Heart right ventricle (tissue), 16 donors: ENCODE measurements at regions not wholly inside any gene's neighbourhood (a gene's known extent, or its start where the extent isn't known, plus 50 kb on each side); places are given as distances from the start of the nearest gene placed in this dataset.

ENCODE experiments used
- ATAC-seq, 8 donors: fragments of 200-7000 bp; cut with Tn5 transposase; one replicate each; pipeline ENCODE4 v1.9.1; 2020; ENCODE audit warnings: mild to moderate bottlenecking in 8 of 8, moderate library complexity in 8 of 8, moderate number of reproducible peaks in 1 of 8
- DNase-seq, 2 donors: peaks; one replicate each; pipeline ENCODE4 v3.0.0-alpha.2; 2020
- H3K27ac ChIP-seq, 10 donors: fragments of 200-600 bp; sonication (generic) in 2 of 10; one replicate each; pipeline versions ENCODE4 v1.5.0 to v1.8.0; 2020 to 2022; ENCODE audit warnings: mild to moderate bottlenecking in 3 of 10
- H3K27me3 ChIP-seq, 7 donors: fragments of 200-600 bp; one replicate each; pipeline ENCODE4 v1.8.0; 2021 to 2022; ENCODE audit warnings: mild to moderate bottlenecking in 2 of 7
- H3K36me3 ChIP-seq, 9 donors: fragments of 200-600 bp; sonication (generic) in 1 of 9; one replicate each; pipeline versions ENCODE4 v1.5.0 to v1.8.0; 2020 to 2022; ENCODE audit warnings: mild to moderate bottlenecking in 2 of 9
- H3K4me1 ChIP-seq, 9 donors: fragments of 200-600 bp; sonication (generic) in 1 of 9; one replicate each; pipeline versions ENCODE4 v1.5.0 to v1.8.0; 2020 to 2022; ENCODE audit warnings: mild to moderate bottlenecking in 4 of 9
- H3K4me3 ChIP-seq, 10 donors: fragments of 200-600 bp; sonication (generic) in 2 of 10; one replicate each; pipeline versions ENCODE4 v1.5.0 to v1.8.0; 2020 to 2022; ENCODE audit warnings: mild to moderate bottlenecking in 7 of 10, moderate library complexity in 2 of 10
- H3K9me3 ChIP-seq, 11 donors: fragments of 200-600 bp in 10 of 11; sonication (generic) in 2 of 11; one replicate each; pipeline versions ENCODE4 v1.5.0 to v1.8.0; 2013 to 2022; ENCODE audit warnings: mild to moderate bottlenecking in 2 of 11, control low read depth in 1 of 11, moderate library complexity in 1 of 11
- CTCF ChIP-seq, 9 donors: fragments of 200-600 bp; sonication (generic) in 2 of 9; IDR thresholded peaks; one replicate each; pipeline versions ENCODE4 v1.5.0 to v1.8.0; 2021 to 2022; ENCODE audit warnings: antibody characterized with exemption in 9 of 9, mild to moderate bottlenecking in 5 of 9, moderate library complexity in 1 of 9
- WGBS, 2 donors: extraction: QIAGEN DNeasy Blood & Tissue Kit; methylation state at CpG; one replicate each; pipeline ENCODE4 v1.1.7; 2013; ENCODE audit warnings: inconsistent platforms in 1 of 2; 5-methylcytosine and 5-hydroxymethylcytosine counted together
- intact Hi-C, 10 donors: fragments of 100-400 bp; cut with DNase I; formaldehyde crosslinking; loops; one replicate each; pipeline versions ENCODE4 v1.11.1 to v1.14.2; 2022
- donor health status: Arrhythmogenic right ventricular cardiomyopathy.
- donor health status: ischemic (EF 13 %, LVEDD 7.1; RV severe dilation, severe dysfunction).
- donor health status: healthy with polysubstance abuse.
- donor health status: DM: no; HTN: yes; CAD: no.
- donor health status: DM: no; HTN: no; CAD: no.
- donor health status: ischemic (EF 25% LVEDD 6.9; RV normal size, moderate dysfunction).
- donor health status: ischemic (EF 25% LVEDD 5.7; RV mildly dilated, moderate dysfunction).
- donor health status: healthy.
- donor health status: DM: yes; HTN: yes; CAD: no.
- donor health status: Ischemic cardiomyopathy.
- donor health status: ischemic (EF 35%, LVEDD 5.7; RV mildly dilated, moderate dysfunction).
- donor health status: nonischemic (EF 11% LVEDD 7.7; RV severe dilation, severe dysfunction).
- donor health status: DM: yes; HTN: yes; CAD: no.
- donor health status: PGD.
- donor health status: ischemic (EF 29% LVEDD 5.4; RV normal size, mild dysfunction).
- donor health status: nonischemic (EF 23%, LVEDD 6.1; RV moderate dilation, normal function).

GRCh38 chr15:85306946-85307686 lies 73.3 kb upstream of the AKAP13 start:
- WGBS, 2 donors = 74 to 84% methylated on average over 5 of the region's 5 CpGs
- H3K9me3 ChIP-seq = peaks cover 0 to 12% (median 0%) of the 10 kb centered on the region in 11 donors
- H3K27ac ChIP-seq = no peak overlapping the region
- no peaks in the 10 kb centered on the region for H3K36me3 ChIP-seq
- peak in 1 of 8 donors; percentile 44 for ATAC-seq
- no peak for DNase-seq
- H3K27me3 ChIP-seq = no peaks in the 10 kb centered on the region
- intact Hi-C loops = loop anchor here in 1 of 10 donors (10.0 kb wide), 1 partner anchor 418 kb away; no protein-coding TSS in a partner anchor
- H3K4me3 ChIP-seq = no peak overlapping the region
- no peak for TF ChIP-seq CTCF (IDR thresholded peaks at IDR 0.05)
- H3K4me1 ChIP-seq = no peaks in the 10 kb centered on the region

DNA sequence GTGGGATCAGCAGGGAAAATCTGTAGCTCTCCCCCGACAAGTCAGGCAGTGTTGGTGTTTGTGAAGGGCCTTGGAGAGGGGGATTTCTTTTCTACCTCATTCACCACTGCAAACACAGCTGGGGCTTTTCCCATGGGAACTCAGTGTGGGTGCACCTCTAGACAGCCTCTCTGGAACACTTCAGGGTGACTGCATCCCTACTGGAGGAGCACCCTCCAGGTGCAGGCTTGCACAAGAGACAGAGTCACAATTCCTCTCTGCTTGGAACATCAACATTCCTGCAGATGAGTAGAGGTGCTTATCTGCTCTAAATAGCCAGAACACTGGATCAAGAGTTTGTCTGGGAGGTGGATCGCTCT lies 72.7 kb upstream of the AKAP13 start:
- no peak overlapping the region for H3K27ac ChIP-seq
- H3K4me1 ChIP-seq = peaks cover 0 to 5% (median 0%) of the 10 kb centered on the region in 9 donors
- H3K27me3 ChIP-seq = no peaks in the 10 kb centered on the region
- no peaks in the 10 kb centered on the region for H3K36me3 ChIP-seq
- DNase-seq (no peak), ATAC-seq (no peak)
- no peak for TF ChIP-seq CTCF (IDR thresholded peaks at IDR 0.05)
- peaks cover 0 to 12% (median 0%) of the 10 kb centered on the region in 11 donors for H3K9me3 ChIP-seq
- intact Hi-C loops = loop anchor here in 1 of 10 donors (10.0 kb wide), 1 partner anchor 417 kb away; no protein-coding TSS in a partner anchor
- WGBS, 2 donors = 84 to 94% methylated on average over 2 of the region's 2 CpGs
- H3K4me3 ChIP-seq = no peak overlapping the region

GRCh38 chr15:85311647-85312046 lies 68.8 kb upstream of the AKAP13 start:
- peaks cover 0 to 12% (median 0%) of the 10 kb centered on the region in 11 donors for H3K9me3 ChIP-seq
- intact Hi-C loops = no loop called here
- 53 to 79% methylated on average over 2 of the region's 2 CpGs for WGBS, 2 donors
- no peak for TF ChIP-seq CTCF (IDR thresholded peaks at IDR 0.05)
- DNase-seq (no peak), ATAC-seq (no peak)
- no peaks in the 10 kb centered on the region for H3K27me3 ChIP-seq
- H3K4me3 ChIP-seq = no peak overlapping the region
- H3K36me3 ChIP-seq = no peaks in the 10 kb centered on the region
- H3K4me1 ChIP-seq = peaks cover 0 to 9% (median 0%) of the 10 kb centered on the region in 9 donors
- no peak overlapping the region for H3K27ac ChIP-seq

DNA sequence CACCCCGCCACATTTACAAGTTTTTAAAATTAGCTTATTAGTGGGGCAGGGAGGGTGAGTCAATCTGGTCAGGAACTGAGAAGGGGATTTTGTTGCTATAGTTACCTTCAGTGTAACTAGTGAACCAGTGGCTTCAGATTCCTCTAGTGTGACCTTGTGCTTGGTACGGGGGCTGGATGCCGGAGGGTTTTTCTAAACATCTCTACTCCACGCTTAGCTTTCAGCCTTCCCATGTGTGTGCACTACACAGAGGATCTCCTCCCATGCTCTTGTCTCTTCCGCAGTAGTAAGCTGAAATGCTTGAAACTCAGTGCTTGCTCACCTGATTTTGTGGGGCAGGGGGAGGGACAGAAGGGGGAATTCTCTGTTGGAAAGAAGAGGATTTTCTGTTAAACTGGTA lies 67.9 kb upstream of the AKAP13 start:
- DNase-seq = no peak
- intact Hi-C loops = no loop called here
- H3K4me3 ChIP-seq = no peak overlapping the region
- WGBS, 2 donors = 81 to 83% methylated on average over 5 of the region's 5 CpGs
- H3K27ac ChIP-seq = peak overlapping the region in 1 of 10 donors; percentile 29
- ATAC-seq = no peak
- H3K27me3 ChIP-seq = no peaks in the 10 kb centered on the region
- H3K36me3 ChIP-seq = no peaks in the 10 kb centered on the region
- peaks cover 0 to 9% (median 0%) of the 10 kb centered on the region in 9 donors for H3K4me1 ChIP-seq
- TF ChIP-seq CTCF (IDR thresholded peaks at IDR 0.05) = no peak
- peaks cover 0 to 12% (median 0%) of the 10 kb centered on the region in 11 donors for H3K9me3 ChIP-seq
